ENCODE measurements at regions not wholly inside any gene's neighbourhood (a gene's known extent, or its start where the extent isn't known, plus 50 kb on each side); places are given as distances from the start of the nearest gene placed in this dataset.

- TF ChIP-seq EZH2phosphoT487 (IDR thresholded peaks at IDR 0.05; ENCODE audit: insufficient read depth, low read depth) (no peak), EZH2 (IDR thresholded peaks at IDR 0.05; ENCODE audit: insufficient read depth, poor library complexity, severe bottlenecking) (no peak)
These were observed 881.9 kb downstream of the SLITRK6 start for GRCh38 chr13:84917252-84917878.
